Activated naive CD4-positive, alpha-beta T cell treated with anti-CD3 and anti-CD28 coated beads for 36 hours (primary cell): ENCODE measurements at regions not wholly inside any gene's neighbourhood (a gene's known extent, or its start where the extent isn't known, plus 50 kb on each side); places are given as distances from the start of the nearest gene placed in this dataset.

Source experiments
- CTCF ChIA-PET: fragments of 350-600 bp; sonication (Branson Sonifier 250); formaldehyde crosslinking; loops from one replicate; lab custom pipeline; 2021; ENCODE audit warnings: antibody characterized with exemption; lab: Charles Lee
- DNase-seq: peaks from one replicate; pipeline ENCODE4 v3.0.0-alpha.2; 2020
- H3K27ac Mint-ChIP-seq: one replicate; pipeline ENCODE4 v1.8.0; 2021; ENCODE audit warnings: mild to moderate bottlenecking, mixed read lengths
- H3K27me3 Mint-ChIP-seq: one replicate; pipeline ENCODE4 v1.8.0; 2021; ENCODE audit warnings: low read depth, mixed read lengths
- H3K36me3 Mint-ChIP-seq: one replicate; pipeline ENCODE4 v1.8.0; 2021; ENCODE audit warnings: low read depth, mixed read lengths
- H3K4me1 Mint-ChIP-seq: one replicate; pipeline ENCODE4 v1.8.0; 2021; ENCODE audit warnings: low read depth, mixed read lengths
- H3K4me3 Mint-ChIP-seq: one replicate; pipeline ENCODE4 v1.8.0; 2021; ENCODE audit warnings: mild to moderate bottlenecking, moderate library complexity, mixed read lengths
- H3K9me3 Mint-ChIP-seq: one replicate; pipeline ENCODE4 v1.8.0; 2021; ENCODE audit warnings: mixed read lengths
- intact Hi-C: fragments of 100-400 bp; cut with micrococcal nuclease; formaldehyde crosslinking; loops from one replicate; pipeline ENCODE4 v1.15.1; 2023

- Mint-ChIP-seq H3K4me1 (no peaks in the 10 kb centered on the region), H3K27me3 (no peaks in the 10 kb centered on the region), H3K9me3 (peaks cover 5% of the 10 kb centered on the region), H3K36me3 (no peaks in the 10 kb centered on the region), H3K4me3 (no peak overlapping the region), H3K27ac (no peak overlapping the region)
- no peak for DNase-seq
- intact Hi-C loops, result no loop called here
- CTCF ChIA-PET, result no interaction called here
Measured at GRCh38 chr4:188197566-188197965, 58.3 kb downstream of the TRIML1 start.

- Mint-ChIP-seq H3K27me3 (no peaks in the 10 kb centered on the region), H3K27ac (no peak overlapping the region), H3K4me3 (no peak overlapping the region), H3K9me3 (peaks cover 5% of the 10 kb centered on the region), H3K36me3 (no peaks in the 10 kb centered on the region), H3K4me1 (no peaks in the 10 kb centered on the region)
- CTCF ChIA-PET, result no interaction called here
- no peak for DNase-seq
- intact Hi-C loops, result no loop called here
Measured at GRCh38 chr4:188198982-188199792, 59.9 kb downstream of the TRIML1 start.

GRCh38 chr4:188201851-188202250, 62.6 kb downstream of the TRIML1 start:
- CTCF ChIA-PET, result no interaction called here
- peaks cover 3% of the 10 kb centered on the region for H3K9me3 Mint-ChIP-seq
- no peak overlapping the region for H3K27ac Mint-ChIP-seq
- no peak overlapping the region for H3K4me3 Mint-ChIP-seq
- H3K36me3 Mint-ChIP-seq, result no peaks in the 10 kb centered on the region
- no peak for DNase-seq
- H3K4me1 Mint-ChIP-seq, result no peaks in the 10 kb centered on the region
- intact Hi-C loops, result no loop called here
- H3K27me3 Mint-ChIP-seq, result no peaks in the 10 kb centered on the region

- intact Hi-C loops, result no loop called here
- DNase-seq, result no peak
Measured at GRCh38 chr4:188206783-188207182, 67.5 kb downstream of the TRIML1 start.

GRCh38 chr4:188214861-188215260, 75.6 kb downstream of the TRIML1 start:
- no peaks in the 10 kb centered on the region for H3K4me1 Mint-ChIP-seq
- no peak for DNase-seq
- H3K27ac Mint-ChIP-seq, result no peak overlapping the region
- H3K4me3 Mint-ChIP-seq, result no peak overlapping the region
- CTCF ChIA-PET, result no interaction called here
- H3K27me3 Mint-ChIP-seq, result no peaks in the 10 kb centered on the region
- intact Hi-C loops, result no loop called here
- H3K36me3 Mint-ChIP-seq, result no peaks in the 10 kb centered on the region
- H3K9me3 Mint-ChIP-seq, result peaks cover 9% of the 10 kb centered on the region

More at GRCh38 chr4:188206783-188207182, 67.5 kb downstream of the TRIML1 start:
- H3K27me3 Mint-ChIP-seq, result no peaks in the 10 kb centered on the region
- H3K9me3 Mint-ChIP-seq, result no peaks in the 10 kb centered on the region
- no peaks in the 10 kb centered on the region for H3K4me1 Mint-ChIP-seq
- no peak overlapping the region for H3K4me3 Mint-ChIP-seq
- CTCF ChIA-PET, result no interaction called here
- H3K36me3 Mint-ChIP-seq, result no peaks in the 10 kb centered on the region
- H3K27ac Mint-ChIP-seq, result no peak overlapping the region

- CTCF ChIA-PET, result no interaction called here
- Mint-ChIP-seq H3K27ac (no peak overlapping the region), H3K4me1 (no peaks in the 10 kb centered on the region), H3K36me3 (no peaks in the 10 kb centered on the region), H3K27me3 (no peaks in the 10 kb centered on the region), H3K4me3 (no peak overlapping the region), H3K9me3 (peaks cover 9% of the 10 kb centered on the region)
- intact Hi-C loops, result no loop called here
- DNase-seq, result no peak
Measured at GRCh38 chr4:188218392-188218791, 79.2 kb downstream of the TRIML1 start.

- Mint-ChIP-seq H3K27ac (no peak overlapping the region), H3K9me3 (peaks cover 9% of the 10 kb centered on the region), H3K27me3 (no peaks in the 10 kb centered on the region), H3K36me3 (no peaks in the 10 kb centered on the region), H3K4me1 (no peaks in the 10 kb centered on the region), H3K4me3 (no peak overlapping the region)
- CTCF ChIA-PET, result no interaction called here
- DNase-seq, result no peak
- intact Hi-C loops, result no loop called here
Measured at GRCh38 chr4:188220006-188220405, 80.8 kb downstream of the TRIML1 start.

- no peaks in the 10 kb centered on the region for H3K27me3 Mint-ChIP-seq
- H3K36me3 Mint-ChIP-seq, result no peaks in the 10 kb centered on the region
- no peak overlapping the region for H3K27ac Mint-ChIP-seq
- CTCF ChIA-PET, result no interaction called here
- intact Hi-C loops, result no loop called here
- no peaks in the 10 kb centered on the region for H3K4me1 Mint-ChIP-seq
- peaks cover 9% of the 10 kb centered on the region for H3K9me3 Mint-ChIP-seq
- H3K4me3 Mint-ChIP-seq, result no peak overlapping the region
- DNase-seq, result no peak
Measured at GRCh38 chr4:188221090-188221489, 81.8 kb downstream of the TRIML1 start.

GRCh38 chr4:188228279-188228678, 89.0 kb downstream of the TRIML1 start:
- CTCF ChIA-PET, result no interaction called here
- Mint-ChIP-seq H3K4me3 (no peak overlapping the region), H3K27ac (no peak overlapping the region), H3K27me3 (no peaks in the 10 kb centered on the region), H3K36me3 (no peaks in the 10 kb centered on the region), H3K4me1 (no peaks in the 10 kb centered on the region), H3K9me3 (peaks cover 2% of the 10 kb centered on the region)
- intact Hi-C loops, result no loop called here
- DNase-seq, result no peak

- DNase-seq, result no peak
- intact Hi-C loops, result no loop called here
- CTCF ChIA-PET, result no interaction called here
Measured at GRCh38 chr4:188232428-188232827, 93.2 kb downstream of the TRIML1 start.

GRCh38 chr4:188242041-188242440, 102.8 kb downstream of the TRIML1 start:
- H3K9me3 Mint-ChIP-seq, result no peaks in the 10 kb centered on the region
- no peak for DNase-seq
- peaks cover 2% of the 10 kb centered on the region for H3K27me3 Mint-ChIP-seq
- no peaks in the 10 kb centered on the region for H3K36me3 Mint-ChIP-seq
- no peak overlapping the region for H3K4me3 Mint-ChIP-seq
- intact Hi-C loops, result no loop called here
- CTCF ChIA-PET, result no interaction called here
- H3K27ac Mint-ChIP-seq, result no peak overlapping the region
- H3K4me1 Mint-ChIP-seq, result no peaks in the 10 kb centered on the region

More at GRCh38 chr4:188232428-188232827, 93.2 kb downstream of the TRIML1 start:
- Mint-ChIP-seq H3K4me1 (no peaks in the 10 kb centered on the region), H3K36me3 (no peaks in the 10 kb centered on the region), H3K27ac (no peak overlapping the region), H3K9me3 (peaks cover 2% of the 10 kb centered on the region), H3K27me3 (no peaks in the 10 kb centered on the region), H3K4me3 (no peak overlapping the region)

- no peaks in the 10 kb centered on the region for H3K4me1 Mint-ChIP-seq
- intact Hi-C loops, result no loop called here
- CTCF ChIA-PET, result no interaction called here
Measured at GRCh38 chr4:188245651-188246050, 106.4 kb downstream of the TRIML1 start.

GRCh38 chr4:188246488-188246887, 107.2 kb downstream of the TRIML1 start:
- Mint-ChIP-seq H3K4me3 (no peak overlapping the region), H3K27ac (no peak overlapping the region), H3K27me3 (peaks cover 2% of the 10 kb centered on the region), H3K9me3 (peaks cover 4% of the 10 kb centered on the region), H3K36me3 (no peaks in the 10 kb centered on the region), H3K4me1 (no peaks in the 10 kb centered on the region)
- CTCF ChIA-PET, result no interaction called here
- intact Hi-C loops, result no loop called here
- no peak for DNase-seq

More at GRCh38 chr4:188245651-188246050, 106.4 kb downstream of the TRIML1 start:
- no peak overlapping the region for H3K27ac Mint-ChIP-seq
- H3K4me3 Mint-ChIP-seq, result no peak overlapping the region
- H3K27me3 Mint-ChIP-seq, result peaks cover 2% of the 10 kb centered on the region
- no peak for DNase-seq
- peaks cover 3% of the 10 kb centered on the region for H3K9me3 Mint-ChIP-seq
- H3K36me3 Mint-ChIP-seq, result no peaks in the 10 kb centered on the region
